Thyroid gland (tissue), 4 donors: ENCODE measurements at regions not wholly inside any gene's neighbourhood (a gene's known extent, or its start where the extent isn't known, plus 50 kb on each side); places are given as distances from the start of the nearest gene placed in this dataset.

ENCODE experiments used
- POLR2A ChIP-seq, 2 donors: fragments of 450-650 bp; IDR thresholded peaks; one replicate each; pipeline ENCODE4 v1.6.1; 2017; ENCODE audit warnings: antibody characterized with exemption in 2 of 2, mild to moderate bottlenecking in 2 of 2, moderate library complexity in 1 of 2
- TF ChIP-seq, protein P1 (sequence below), 6 experiments: fragments of 200-600 bp in 3 of 6; fragments of 450-650 bp in 3 of 6; sonication (generic) in 3 of 6; IDR thresholded peaks; one replicate each; pipeline ENCODE4 v1.5.1; 2016 to 2019; ENCODE audit warnings: antibody characterized with exemption in 6 of 6, mild to moderate bottlenecking in 2 of 6, inconsistent platforms in 1 of 6, moderate library complexity in 1 of 6

DNA sequence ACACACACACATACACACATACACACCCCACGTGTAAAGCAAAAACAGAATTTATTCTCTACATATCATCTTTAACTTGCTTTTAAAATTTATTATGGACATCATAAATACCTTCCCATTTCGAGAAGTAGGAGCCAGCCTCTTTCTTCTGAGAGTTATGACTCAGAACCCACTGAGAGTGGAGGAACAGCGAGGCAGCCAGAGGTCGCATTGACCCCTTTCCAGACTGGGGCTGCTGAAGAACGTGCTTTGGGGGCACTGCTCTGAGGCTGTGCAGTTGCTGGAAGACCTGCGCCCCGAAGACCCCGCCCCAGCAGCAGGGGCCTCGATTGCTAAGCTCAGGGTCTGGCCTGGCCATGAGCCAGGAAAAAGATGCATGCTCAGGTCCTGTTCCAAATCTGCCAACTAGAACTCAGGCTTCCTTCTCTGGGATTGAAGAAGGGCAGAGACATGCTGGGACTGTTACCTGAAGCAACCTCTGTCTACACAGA, 133.8 kb upstream of the TWIST2 start:
- TF ChIP-seq, protein P1, sequence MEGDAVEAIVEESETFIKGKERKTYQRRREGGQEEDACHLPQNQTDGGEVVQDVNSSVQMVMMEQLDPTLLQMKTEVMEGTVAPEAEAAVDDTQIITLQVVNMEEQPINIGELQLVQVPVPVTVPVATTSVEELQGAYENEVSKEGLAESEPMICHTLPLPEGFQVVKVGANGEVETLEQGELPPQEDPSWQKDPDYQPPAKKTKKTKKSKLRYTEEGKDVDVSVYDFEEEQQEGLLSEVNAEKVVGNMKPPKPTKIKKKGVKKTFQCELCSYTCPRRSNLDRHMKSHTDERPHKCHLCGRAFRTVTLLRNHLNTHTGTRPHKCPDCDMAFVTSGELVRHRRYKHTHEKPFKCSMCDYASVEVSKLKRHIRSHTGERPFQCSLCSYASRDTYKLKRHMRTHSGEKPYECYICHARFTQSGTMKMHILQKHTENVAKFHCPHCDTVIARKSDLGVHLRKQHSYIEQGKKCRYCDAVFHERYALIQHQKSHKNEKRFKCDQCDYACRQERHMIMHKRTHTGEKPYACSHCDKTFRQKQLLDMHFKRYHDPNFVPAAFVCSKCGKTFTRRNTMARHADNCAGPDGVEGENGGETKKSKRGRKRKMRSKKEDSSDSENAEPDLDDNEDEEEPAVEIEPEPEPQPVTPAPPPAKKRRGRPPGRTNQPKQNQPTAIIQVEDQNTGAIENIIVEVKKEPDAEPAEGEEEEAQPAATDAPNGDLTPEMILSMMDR (IDR thresholded peaks at IDR 0.05) = no peak
- no peak for TF ChIP-seq POLR2A (IDR thresholded peaks at IDR 0.05)
